Left ventricle myocardium inferior (tissue), 1 donor: ENCODE measurements at regions not wholly inside any gene's neighbourhood (a gene's known extent, or its start where the extent isn't known, plus 50 kb on each side); places are given as distances from the start of the nearest gene placed in this dataset.

Source experiments
- DNase-seq: peaks from one replicate; pipeline ENCODE4 v3.0.0-alpha.2; 2020
- H3K27ac ChIP-seq: fragments of 200-600 bp; replicated peaks from 2 replicates; pipeline ENCODE4 v1.8.0; 2021
- H3K27me3 ChIP-seq: fragments of 200-600 bp; 2 replicates; pipeline ENCODE4 v1.8.0; 2021; ENCODE audit warnings: low read depth
- H3K36me3 ChIP-seq: fragments of 200-600 bp; 2 replicates; pipeline ENCODE4 v1.8.0; 2021
- H3K4me1 ChIP-seq: fragments of 200-600 bp; 2 replicates; pipeline ENCODE4 v1.8.0; 2021
- H3K4me3 ChIP-seq: fragments of 200-600 bp; 2 replicates; pipeline ENCODE4 v1.8.0; 2021; ENCODE audit warnings: mild to moderate bottlenecking, moderate library complexity
- H3K9me3 ChIP-seq: fragments of 200-600 bp; replicated peaks from 2 replicates; pipeline ENCODE4 v1.8.0; 2021
- intact Hi-C: fragments of 100-400 bp; cut with micrococcal nuclease; formaldehyde crosslinking; loops from one replicate; pipeline ENCODE4 v1.11.0; 2022
- TF ChIP-seq, protein P1 (sequence below): fragments of 200-600 bp; IDR thresholded peaks from 2 replicates; pipeline ENCODE4 v1.8.0; 2021; ENCODE audit warnings: antibody characterized with exemption, mild to moderate bottlenecking, borderline replicate concordance
- donor health status: DM: no; HTN: yes; CAD: no; lungs with severe emphysema.

GRCh38 chr13:48797127-48797526 is 143.4 kb downstream of the CYSLTR2 start:
- Histone ChIP-seq H3K4me1 (no peaks in the 10 kb centered on the region), H3K27ac (no peak overlapping the region), H3K27me3 (no peaks in the 10 kb centered on the region), H3K4me3 (no peak overlapping the region), H3K36me3 (no peaks in the 10 kb centered on the region), H3K9me3 (no peaks in the 10 kb centered on the region)
- TF ChIP-seq, protein P1, sequence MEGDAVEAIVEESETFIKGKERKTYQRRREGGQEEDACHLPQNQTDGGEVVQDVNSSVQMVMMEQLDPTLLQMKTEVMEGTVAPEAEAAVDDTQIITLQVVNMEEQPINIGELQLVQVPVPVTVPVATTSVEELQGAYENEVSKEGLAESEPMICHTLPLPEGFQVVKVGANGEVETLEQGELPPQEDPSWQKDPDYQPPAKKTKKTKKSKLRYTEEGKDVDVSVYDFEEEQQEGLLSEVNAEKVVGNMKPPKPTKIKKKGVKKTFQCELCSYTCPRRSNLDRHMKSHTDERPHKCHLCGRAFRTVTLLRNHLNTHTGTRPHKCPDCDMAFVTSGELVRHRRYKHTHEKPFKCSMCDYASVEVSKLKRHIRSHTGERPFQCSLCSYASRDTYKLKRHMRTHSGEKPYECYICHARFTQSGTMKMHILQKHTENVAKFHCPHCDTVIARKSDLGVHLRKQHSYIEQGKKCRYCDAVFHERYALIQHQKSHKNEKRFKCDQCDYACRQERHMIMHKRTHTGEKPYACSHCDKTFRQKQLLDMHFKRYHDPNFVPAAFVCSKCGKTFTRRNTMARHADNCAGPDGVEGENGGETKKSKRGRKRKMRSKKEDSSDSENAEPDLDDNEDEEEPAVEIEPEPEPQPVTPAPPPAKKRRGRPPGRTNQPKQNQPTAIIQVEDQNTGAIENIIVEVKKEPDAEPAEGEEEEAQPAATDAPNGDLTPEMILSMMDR, result no peak
- intact Hi-C loops, result no loop called here
- DNase-seq, result no peak

DNA sequence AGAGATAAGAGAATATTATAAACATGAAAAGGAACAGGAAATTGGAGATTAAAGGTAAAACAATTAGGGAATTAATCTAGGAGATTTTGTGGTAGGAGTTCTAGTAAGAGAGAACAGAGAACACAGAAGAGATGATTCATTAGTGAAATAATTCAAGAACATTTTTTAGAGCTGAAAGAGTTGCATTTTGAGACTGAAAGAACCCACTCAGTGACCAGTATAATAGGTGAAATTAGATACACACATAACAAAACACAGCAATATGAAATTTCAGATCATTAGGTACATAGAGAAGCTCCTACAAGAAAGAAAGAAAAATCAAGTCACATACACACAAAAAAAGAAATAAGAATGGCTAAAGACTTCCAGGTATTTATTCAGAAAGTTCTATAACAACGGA is 144.0 kb downstream of the CYSLTR2 start:
- intact Hi-C loops, result no loop called here
- TF ChIP-seq, protein P1, result no peak
- no peak for DNase-seq

GRCh38 chr13:48798180-48798579 is 144.5 kb downstream of the CYSLTR2 start:
- H3K9me3 ChIP-seq, result no peaks in the 10 kb centered on the region
- no peak overlapping the region for H3K4me3 ChIP-seq
- H3K4me1 ChIP-seq, result no peaks in the 10 kb centered on the region
- DNase-seq, result no peak
- no peaks in the 10 kb centered on the region for H3K36me3 ChIP-seq
- intact Hi-C loops, result no loop called here
- TF ChIP-seq, protein P1, result no peak
- H3K27ac ChIP-seq, result no peak overlapping the region
- no peaks in the 10 kb centered on the region for H3K27me3 ChIP-seq

More for the DNA sequence above, 144.0 kb downstream of the CYSLTR2 start:
- no peaks in the 10 kb centered on the region for H3K36me3 ChIP-seq
- H3K4me1 ChIP-seq, result no peaks in the 10 kb centered on the region
- H3K4me3 ChIP-seq, result no peak overlapping the region
- H3K9me3 ChIP-seq, result no peaks in the 10 kb centered on the region
- H3K27ac ChIP-seq, result no peak overlapping the region
- no peaks in the 10 kb centered on the region for H3K27me3 ChIP-seq

DNA sequence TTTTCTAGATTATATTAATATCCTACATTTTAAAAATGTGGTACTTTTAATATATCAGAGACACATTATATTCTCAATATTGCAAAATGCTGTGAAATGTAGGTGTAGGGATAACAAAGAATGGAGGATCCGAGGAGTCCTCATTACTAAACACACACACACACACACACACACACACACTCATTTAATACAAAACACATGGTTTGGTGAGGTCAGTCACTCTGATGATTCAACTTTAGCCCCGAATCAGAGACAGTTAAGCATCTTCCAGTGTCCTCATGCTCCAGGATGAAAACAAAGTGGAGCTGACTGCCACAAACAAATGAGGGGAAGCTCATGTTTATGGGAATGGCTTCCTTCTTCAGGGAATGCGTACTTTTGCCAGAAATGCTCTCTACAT is 147.5 kb downstream of the CYSLTR2 start:
- Histone ChIP-seq H3K27ac (no peak overlapping the region), H3K9me3 (no peaks in the 10 kb centered on the region), H3K4me3 (no peak overlapping the region), H3K4me1 (no peaks in the 10 kb centered on the region), H3K36me3 (no peaks in the 10 kb centered on the region), H3K27me3 (no peaks in the 10 kb centered on the region)
- no peak for DNase-seq
- TF ChIP-seq, protein P1, result no peak
- intact Hi-C loops, result no loop called here

- DNase-seq, result no peak
- Histone ChIP-seq H3K27ac (no peak overlapping the region), H3K9me3 (no peaks in the 10 kb centered on the region), H3K4me3 (no peak overlapping the region), H3K4me1 (no peaks in the 10 kb centered on the region), H3K27me3 (no peaks in the 10 kb centered on the region), H3K36me3 (no peaks in the 10 kb centered on the region)
- TF ChIP-seq, protein P1, result no peak
- intact Hi-C loops, result no loop called here
Observed at GRCh38 chr13:48804821-48805601, 151.3 kb downstream of the CYSLTR2 start.
